HepG2 (cell line): ENCODE measurements at regions not wholly inside any gene's neighbourhood (a gene's known extent, or its start where the extent isn't known, plus 50 kb on each side); places are given as distances from the start of the nearest gene placed in this dataset.

Source experiments
- ATAC-seq: fragments of 200-7000 bp; cut with Tn5 transposase; 3 replicates; pipeline ENCODE4 v1.9.1; 2020; ENCODE audit warnings: mild to moderate bottlenecking, moderate library complexity
- BruUV-seq: library from RNA; stranded (reverse); fragments of 400-500 nt; replicated peaks from 2 replicates; lab custom pipeline; 2021; lab: Mats Ljungman, UMichigan
- CTCF ChIA-PET: fragments of 300-600 bp; formaldehyde crosslinking; extraction: SDS; loops from one replicate; lab custom pipeline; 2021; ENCODE audit warnings: low total read pairs, inconsistent platforms, low intra/inter-chr PET ratio; lab: Yijun Ruan, JAX
- POLR2A ChIA-PET: fragments of 350-600 bp; sonication (Branson Sonifier 250); formaldehyde crosslinking; loops from one replicate; lab custom pipeline; 2020; ENCODE audit warnings: antibody characterized with exemption, inconsistent platforms; lab: Yijun Ruan, JAX
- DNase-seq: peaks from one replicate; pipeline ENCODE4 v3.0.0-alpha.2; 2015; ENCODE audit warnings: low spot score
- FAIRE-seq: peaks from 3 replicates; lab custom pipeline; 2011; peaks lifted over from hg19 to GRCh38; lab: Jason Lieb, UNC
- H2AFZ ChIP-seq: one replicate; pipeline ENCODE4 v1.6.1; 2011; ENCODE audit warnings: low read length, inconsistent platforms
- H3K27ac ChIP-seq: fragments of 300-600 bp; 3 replicates; pipeline ENCODE4 v1.8.0; 2011; ENCODE audit warnings: mixed run types, mild to moderate bottlenecking, mixed read lengths, low read length, inconsistent platforms; ENCODE audit not compliant: insufficient read depth; ENCODE audit errors: extremely low read length
- H3K27me3 ChIP-seq, 2 experiments: fragments of 200-600 bp in 1 of 2; 2 replicates in 1 of 2; 3 replicates in 1 of 2; pipeline versions ENCODE4 v1.6.0 to v1.8.0; 2011; ENCODE audit warnings: low read length in 2 of 2, mild to moderate bottlenecking in 2 of 2, moderate library complexity in 2 of 2, inconsistent platforms in 1 of 2; ENCODE audit not compliant: insufficient read depth in 2 of 2, control insufficient read depth in 1 of 2
- H3K36me3 ChIP-seq, 2 experiments: fragments of 200-600 bp in 1 of 2; replicated peaks in 1 of 2; 2 replicates in 1 of 2; 3 replicates in 1 of 2; pipeline versions ENCODE4 v1.5.1 to v1.8.0; 2011; ENCODE audit warnings: low read length in 2 of 2, inconsistent platforms in 1 of 2; ENCODE audit not compliant: insufficient read depth in 2 of 2, control insufficient read depth in 1 of 2
- H3K4me1 ChIP-seq: 2 replicates; pipeline ENCODE4 v1.5.1; 2012; ENCODE audit warnings: low read length, inconsistent platforms; ENCODE audit not compliant: insufficient read depth
- H3K4me2 ChIP-seq: 2 replicates; pipeline ENCODE4 v1.6.0; 2011; ENCODE audit warnings: low read depth, low read length, inconsistent platforms
- H3K4me3 ChIP-seq, 3 experiments: fragments of 200-600 bp in 1 of 3; sonication (generic), shearing (Covaris generic) in 1 of 3; replicated peaks in 1 of 3; 2 replicates each; pipeline ENCODE4 v1.5.1; 2011 to 2016; ENCODE audit warnings: low read length in 3 of 3, inconsistent platforms in 2 of 3, low read depth in 2 of 3, mild to moderate bottlenecking in 2 of 3, control low read depth in 1 of 3, mixed read lengths in 1 of 3; ENCODE audit not compliant: insufficient read depth in 1 of 3
- H3K79me2 ChIP-seq: one replicate; pipeline ENCODE4 v1.6.1; 2011; ENCODE audit warnings: low read length, inconsistent platforms; ENCODE audit not compliant: insufficient read depth
- H3K9ac ChIP-seq: 2 replicates; pipeline ENCODE4 v1.6.0; 2011; ENCODE audit warnings: mild to moderate bottlenecking, low read depth, low read length, inconsistent platforms; ENCODE audit not compliant: insufficient read depth
- H3K9me3 ChIP-seq: 2 replicates; pipeline ENCODE4 v1.5.1; 2012; ENCODE audit warnings: mild to moderate bottlenecking, low read length
- H4K20me1 ChIP-seq: 2 replicates; pipeline ENCODE4 v1.6.0; 2011; ENCODE audit warnings: inconsistent platforms, mild to moderate bottlenecking, low read length, moderate library complexity; ENCODE audit not compliant: insufficient read depth
- AGO2 ChIP-seq: fragments of 200-400 bp; formaldehyde crosslinking; optimal IDR thresholded peaks from 2 replicates; pipeline ENCODE3; 2017; ENCODE audit warnings: mild to moderate bottlenecking, low read depth, low read length, moderate library complexity
- NONO ChIP-seq, 2 experiments: fragments of 450-650 bp in 1 of 2; sonication (generic) in 1 of 2; formaldehyde crosslinking in 1 of 2; IDR thresholded peaks in 1 of 2; conservative IDR thresholded peaks in 1 of 2; 2 replicates each; pipeline versions ENCODE4 v1.6.1 to v1.8.0; 2017 to 2022; ENCODE audit warnings: mild to moderate bottlenecking in 1 of 2, missing genetic modification reagents in 1 of 2, moderate library complexity in 1 of 2
- WGBS: methylation state at CpG from one replicate; pipeline ENCODE4 v1.1.6; 2017; ENCODE audit warnings: low lambda C conversion rate; 5-methylcytosine and 5-hydroxymethylcytosine counted together
- in situ Hi-C: cut with HindIII; loops from 2 replicates; pipeline ENCODE4 v1.10.0; 2017; ENCODE audit warnings: low pct_unique_long_range_greater_than_20kb; ENCODE audit not compliant: extremely low pct_ligation_motif_present
- intact Hi-C: fragments of 100-400 bp; cut with micrococcal nuclease; formaldehyde crosslinking; loops from one replicate; pipeline ENCODE4 v1.10.0; 2022; ENCODE audit not compliant: unreplicated experiment
- TF ChIP-seq, protein P1 (sequence below): sonication (generic); formaldehyde crosslinking; IDR thresholded peaks from 2 replicates; pipeline ENCODE4 v1.4.0; 2020; ENCODE audit warnings: mild to moderate bottlenecking, missing genetic modification reagents
- TF ChIP-seq, protein P2 (sequence below): sonication (generic); formaldehyde crosslinking; IDR thresholded peaks from 2 replicates; pipeline ENCODE4 v1.4.0; 2020; ENCODE audit warnings: missing genetic modification reagents, borderline replicate concordance

DNA sequence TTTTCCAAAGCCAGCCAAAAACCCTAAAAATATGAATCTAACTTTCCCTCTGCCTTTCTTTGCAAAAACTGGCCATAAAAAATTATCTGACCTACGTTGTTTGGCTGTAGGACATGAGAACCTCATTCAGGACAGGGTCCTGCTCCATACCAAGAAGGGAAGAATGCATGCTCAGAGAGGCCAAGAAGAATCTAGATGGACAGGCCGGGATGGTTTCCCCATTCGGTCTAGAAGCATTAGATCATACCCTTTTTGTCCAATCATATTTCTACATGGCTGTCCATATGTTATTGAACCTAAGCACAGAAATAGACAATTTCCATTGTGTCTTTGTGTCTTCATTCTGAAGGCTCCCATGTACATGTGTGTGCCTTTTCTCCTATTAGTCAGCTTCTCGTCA lies 2120.4 kb upstream of the PIK3C3 start:
- ChIA-PET CTCF (no interaction called here), POLR2A (no interaction called here)
- Histone ChIP-seq H3K27me3 (no peaks in the 10 kb centered on the region; a peak in 1 of 5 replicates), H3K9me3 (no peaks in the 10 kb centered on the region), H3K27ac (no peak overlapping the region), H3K4me2 (no peak overlapping the region), H3K9ac (no peak overlapping the region), H3K79me2 (no peaks in the 10 kb centered on the region), H2AFZ (no peak overlapping the region), H3K4me1 (no peaks in the 10 kb centered on the region), H3K4me3 (no peak overlapping the region), H3K36me3 (no peaks in the 10 kb centered on the region), H4K20me1 (no peaks in the 10 kb centered on the region)
- BruUV-seq, result no TSS peak
- 1% methylated on average over 4 of the region's 4 CpGs for WGBS
- ATAC-seq (no peak), DNase-seq (no peak), FAIRE-seq (no peak)
- intact Hi-C loops, result no loop called here
- TF ChIP-seq AGO2 (no peak), NONO (IDR thresholded peaks at IDR 0.05) (no peak), NONO (CRISPR knock-in tag; conservative IDR thresholded peaks at IDR 0.05) (no peak)
- TF ChIP-seq, protein P1, sequence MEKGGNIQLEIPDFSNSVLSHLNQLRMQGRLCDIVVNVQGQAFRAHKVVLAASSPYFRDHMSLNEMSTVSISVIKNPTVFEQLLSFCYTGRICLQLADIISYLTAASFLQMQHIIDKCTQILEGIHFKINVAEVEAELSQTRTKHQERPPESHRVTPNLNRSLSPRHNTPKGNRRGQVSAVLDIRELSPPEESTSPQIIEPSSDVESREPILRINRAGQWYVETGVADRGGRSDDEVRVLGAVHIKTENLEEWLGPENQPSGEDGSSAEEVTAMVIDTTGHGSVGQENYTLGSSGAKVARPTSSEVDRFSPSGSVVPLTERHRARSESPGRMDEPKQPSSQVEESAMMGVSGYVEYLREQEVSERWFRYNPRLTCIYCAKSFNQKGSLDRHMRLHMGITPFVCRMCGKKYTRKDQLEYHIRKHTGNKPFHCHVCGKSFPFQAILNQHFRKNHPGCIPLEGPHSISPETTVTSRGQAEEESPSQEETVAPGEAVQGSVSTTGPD, result no peak
- TF ChIP-seq, protein P2, sequence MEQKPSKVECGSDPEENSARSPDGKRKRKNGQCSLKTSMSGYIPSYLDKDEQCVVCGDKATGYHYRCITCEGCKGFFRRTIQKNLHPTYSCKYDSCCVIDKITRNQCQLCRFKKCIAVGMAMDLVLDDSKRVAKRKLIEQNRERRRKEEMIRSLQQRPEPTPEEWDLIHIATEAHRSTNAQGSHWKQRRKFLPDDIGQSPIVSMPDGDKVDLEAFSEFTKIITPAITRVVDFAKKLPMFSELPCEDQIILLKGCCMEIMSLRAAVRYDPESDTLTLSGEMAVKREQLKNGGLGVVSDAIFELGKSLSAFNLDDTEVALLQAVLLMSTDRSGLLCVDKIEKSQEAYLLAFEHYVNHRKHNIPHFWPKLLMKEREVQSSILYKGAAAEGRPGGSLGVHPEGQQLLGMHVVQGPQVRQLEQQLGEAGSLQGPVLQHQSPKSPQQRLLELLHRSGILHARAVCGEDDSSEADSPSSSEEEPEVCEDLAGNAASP (CRISPR knock-in tag), result no peak
- in situ Hi-C loops, result no loop called here
